ENCODE measurements at regions not wholly inside any gene's neighbourhood (a gene's known extent, or its start where the extent isn't known, plus 50 kb on each side); places are given as distances from the start of the nearest gene placed in this dataset.

GRCh38 chr9:84456527-84456926 lies 116.0 kb upstream of the SLC28A3 start:
- TF ChIP-seq, protein P1, sequence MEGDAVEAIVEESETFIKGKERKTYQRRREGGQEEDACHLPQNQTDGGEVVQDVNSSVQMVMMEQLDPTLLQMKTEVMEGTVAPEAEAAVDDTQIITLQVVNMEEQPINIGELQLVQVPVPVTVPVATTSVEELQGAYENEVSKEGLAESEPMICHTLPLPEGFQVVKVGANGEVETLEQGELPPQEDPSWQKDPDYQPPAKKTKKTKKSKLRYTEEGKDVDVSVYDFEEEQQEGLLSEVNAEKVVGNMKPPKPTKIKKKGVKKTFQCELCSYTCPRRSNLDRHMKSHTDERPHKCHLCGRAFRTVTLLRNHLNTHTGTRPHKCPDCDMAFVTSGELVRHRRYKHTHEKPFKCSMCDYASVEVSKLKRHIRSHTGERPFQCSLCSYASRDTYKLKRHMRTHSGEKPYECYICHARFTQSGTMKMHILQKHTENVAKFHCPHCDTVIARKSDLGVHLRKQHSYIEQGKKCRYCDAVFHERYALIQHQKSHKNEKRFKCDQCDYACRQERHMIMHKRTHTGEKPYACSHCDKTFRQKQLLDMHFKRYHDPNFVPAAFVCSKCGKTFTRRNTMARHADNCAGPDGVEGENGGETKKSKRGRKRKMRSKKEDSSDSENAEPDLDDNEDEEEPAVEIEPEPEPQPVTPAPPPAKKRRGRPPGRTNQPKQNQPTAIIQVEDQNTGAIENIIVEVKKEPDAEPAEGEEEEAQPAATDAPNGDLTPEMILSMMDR (IDR thresholded peaks at IDR 0.05) = no peak
- Mint-ChIP-seq H3K27me3 (ENCODE audit: low read depth in 2 of 2) (peaks cover 6 to 37% of the 10 kb centered on the region in 2 donors), H3K36me3 (no peaks in the 10 kb centered on the region), H3K4me3 (no peak overlapping the region), H3K27ac (no peak overlapping the region), H3K4me1 (no peaks in the 10 kb centered on the region), H3K9me3 (no peaks in the 10 kb centered on the region)
- Histone ChIP-seq H3K27ac (ENCODE audit: low read length) (no peak overlapping the region), H3K36me3 (ENCODE audit: control insufficient read depth, insufficient read depth, low read length) (no peaks in the 10 kb centered on the region), H3K4me3 (ENCODE audit: low read length) (no peak overlapping the region), H3K27me3 (ENCODE audit: control insufficient read depth, insufficient read depth, low read length) (no peaks in the 10 kb centered on the region), H3K9me3 (ENCODE audit: control insufficient read depth, insufficient read depth, low read length) (no peaks in the 10 kb centered on the region), H3K4me1 (ENCODE audit: control insufficient read depth, insufficient read depth, low read length) (no peaks in the 10 kb centered on the region)
- DNase-seq (no peak), ATAC-seq (no peak)
- WGBS (ENCODE audit: insufficient coverage) = 90% methylated on average over 2 of the region's 2 CpGs
- intact Hi-C loops (cut with micrococcal nuclease) = no loop called here

DNA sequence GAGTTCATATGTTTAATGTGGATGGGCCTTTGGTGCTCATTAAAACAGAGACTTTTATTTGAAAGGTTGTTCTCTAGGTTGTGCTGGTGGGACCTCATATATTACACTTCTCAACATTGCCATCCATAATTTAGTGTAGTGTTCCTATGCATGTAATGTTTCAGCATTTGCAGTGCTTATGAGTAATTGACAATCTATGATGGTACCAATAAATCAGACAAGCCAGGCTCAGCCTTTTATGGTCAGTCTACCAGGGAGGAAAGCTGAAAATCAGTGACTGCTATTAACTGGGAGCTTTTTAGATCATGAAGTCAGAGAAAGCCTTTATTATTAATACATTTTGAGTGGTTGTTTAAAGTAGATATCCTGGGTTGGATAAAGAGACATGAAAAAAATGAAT lies 120.1 kb upstream of the SLC28A3 start:
- TF ChIP-seq, protein P1 (IDR thresholded peaks at IDR 0.05) = no peak
- Histone ChIP-seq H3K36me3 (ENCODE audit: control insufficient read depth, insufficient read depth, low read length) (no peaks in the 10 kb centered on the region), H3K4me3 (ENCODE audit: low read length) (no peak overlapping the region), H3K4me1 (ENCODE audit: control insufficient read depth, insufficient read depth, low read length) (no peaks in the 10 kb centered on the region), H3K27ac (ENCODE audit: low read length) (no peak overlapping the region), H3K9me3 (ENCODE audit: control insufficient read depth, insufficient read depth, low read length) (no peaks in the 10 kb centered on the region), H3K27me3 (ENCODE audit: control insufficient read depth, insufficient read depth, low read length) (no peaks in the 10 kb centered on the region)
- Mint-ChIP-seq H3K9me3 (no peaks in the 10 kb centered on the region), H3K27me3 (ENCODE audit: low read depth in 2 of 2) (peaks cover 0 to 8% of the 10 kb centered on the region in 2 donors), H3K27ac (no peak overlapping the region), H3K4me1 (peaks cover 2% of the 10 kb centered on the region in 2 donors), H3K36me3 (no peaks in the 10 kb centered on the region), H3K4me3 (no peak overlapping the region)
- intact Hi-C loops (cut with micrococcal nuclease) = no loop called here
- no peak for DNase-seq
- no peak for ATAC-seq

DNA sequence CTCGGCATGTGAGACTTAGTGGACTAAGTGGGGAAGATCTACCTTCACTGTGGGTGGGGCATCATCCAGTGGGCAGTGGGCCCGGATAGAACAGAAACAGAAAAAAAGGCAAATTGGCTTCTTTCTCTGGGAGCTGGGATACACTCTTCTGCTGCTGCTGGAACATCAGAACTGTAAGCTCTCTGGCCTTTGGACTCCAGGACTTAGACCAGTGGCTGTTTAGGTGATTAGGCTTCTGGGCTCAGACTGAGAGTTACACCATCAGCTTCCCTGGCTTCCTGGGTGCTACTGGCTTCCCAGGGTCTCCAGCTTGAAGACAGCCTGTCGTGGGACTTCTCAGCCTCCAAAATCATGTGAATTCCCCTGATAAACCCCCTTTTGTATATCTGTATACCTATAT lies 122.7 kb upstream of the SLC28A3 start:
- H3K27ac ChIP-seq (ENCODE audit: low read length) = no peak overlapping the region
- H3K27ac Mint-ChIP-seq = no peak overlapping the region

More for the DNA sequence above, 122.7 kb upstream of the SLC28A3 start:
- WGBS (ENCODE audit: insufficient coverage) = 85% methylated on average over 3 of the region's 3 CpGs
- H3K36me3 Mint-ChIP-seq = no peaks in the 10 kb centered on the region
- Histone ChIP-seq H3K9me3 (ENCODE audit: control insufficient read depth, insufficient read depth, low read length) (no peaks in the 10 kb centered on the region), H3K4me3 (ENCODE audit: low read length) (no peak overlapping the region), H3K36me3 (ENCODE audit: control insufficient read depth, insufficient read depth, low read length) (no peaks in the 10 kb centered on the region), H3K27me3 (ENCODE audit: control insufficient read depth, insufficient read depth, low read length) (no peaks in the 10 kb centered on the region), H3K4me1 (ENCODE audit: control insufficient read depth, insufficient read depth, low read length) (peaks cover 11% of the 10 kb centered on the region)
- TF ChIP-seq, protein P1 (IDR thresholded peaks at IDR 0.05) = no peak
- no peaks in the 10 kb centered on the region for H3K9me3 Mint-ChIP-seq
- intact Hi-C loops (cut with micrococcal nuclease) = no loop called here
- DNase-seq = no peak
- H3K4me1 Mint-ChIP-seq = peaks cover 21 to 22% of the 10 kb centered on the region in 2 donors
- H3K27me3 Mint-ChIP-seq (ENCODE audit: low read depth in 2 of 2) = no peaks in the 10 kb centered on the region
- no peak overlapping the region for H3K4me3 Mint-ChIP-seq
- ATAC-seq = no peak

Measured in natural killer cell (primary cell).